IPS-11a (cell line): ENCODE measurements at regions not wholly inside any gene's neighbourhood (a gene's known extent, or its start where the extent isn't known, plus 50 kb on each side); places are given as distances from the start of the nearest gene placed in this dataset.

Experiments
- H3K4me3 ChIP-seq: one replicate; pipeline ENCODE4 v1.5.1; 2013; ENCODE audit warnings: low read depth, low read length, control low read depth

DNA sequence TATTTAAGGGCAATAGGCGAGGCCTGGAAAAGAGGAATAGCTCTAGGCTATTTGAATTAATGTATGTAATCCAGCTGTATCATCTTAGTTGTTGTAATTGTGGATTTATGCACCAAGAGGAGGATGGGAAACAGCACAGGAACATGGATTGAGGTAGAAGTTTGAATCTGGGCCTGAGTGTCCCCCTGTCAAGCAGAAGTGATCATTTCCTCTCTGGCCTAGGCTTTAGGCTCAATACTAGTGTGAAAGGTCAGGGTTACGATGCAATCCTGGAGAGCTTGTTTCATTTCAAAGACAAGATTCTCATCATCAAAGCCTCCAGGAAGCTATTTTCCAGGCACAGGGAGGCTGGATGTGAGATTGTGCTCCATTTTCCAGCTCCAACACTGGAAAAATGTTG, 77.9 kb upstream of the HSD17B12 start:
- no peak overlapping the region for H3K4me3 ChIP-seq

DNA sequence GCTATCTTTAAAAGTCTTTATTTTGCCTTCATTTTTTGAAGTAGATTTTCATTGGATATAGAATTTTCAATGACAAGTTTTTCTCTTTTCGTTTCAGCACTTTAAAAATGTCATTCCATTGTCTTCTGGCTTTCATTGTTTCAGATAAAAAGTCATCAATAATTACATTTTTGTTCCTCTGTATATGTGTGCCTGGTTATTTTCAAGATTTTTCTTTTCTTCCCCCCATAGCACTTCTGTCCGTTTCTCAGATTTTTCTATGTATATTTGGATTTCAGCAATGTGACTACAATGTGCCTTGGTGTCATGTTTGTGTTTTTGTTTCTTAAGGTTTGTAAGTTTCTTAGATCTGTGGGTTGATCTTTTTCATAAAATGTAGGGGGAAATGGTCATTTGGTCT, 66.3 kb upstream of the HSD17B12 start:
- no peak overlapping the region for H3K4me3 ChIP-seq

DNA sequence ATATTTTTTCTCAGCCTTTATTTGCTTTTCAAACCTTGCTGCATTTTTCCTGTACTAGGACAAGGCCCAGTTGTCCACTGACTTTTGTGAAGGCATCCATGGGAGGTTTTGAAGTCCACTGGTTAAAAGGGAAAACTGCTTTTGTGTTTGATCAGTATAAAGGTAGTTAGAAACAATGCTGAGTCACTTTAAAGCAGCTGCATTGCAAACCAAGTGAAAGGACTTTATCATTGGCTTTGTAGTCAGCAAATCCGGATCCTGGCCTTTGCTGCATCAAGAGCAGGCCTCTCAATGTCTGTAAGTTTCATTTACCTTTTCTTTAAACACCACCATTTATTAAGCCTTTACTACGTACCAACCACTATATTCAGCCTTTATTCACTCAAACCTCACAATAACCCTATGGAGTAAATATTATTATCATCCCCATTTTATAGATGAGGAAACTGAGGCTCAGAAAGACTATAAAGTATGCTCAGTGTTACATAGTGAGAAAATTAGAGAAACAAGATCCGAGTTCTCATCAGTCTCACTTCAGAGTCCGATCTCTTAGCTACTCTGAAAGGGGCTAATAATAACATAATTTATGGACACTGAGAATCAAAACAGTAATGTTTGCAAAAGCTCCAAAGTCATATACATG, 60.6 kb upstream of the HSD17B12 start:
- no peak overlapping the region for H3K4me3 ChIP-seq

DNA sequence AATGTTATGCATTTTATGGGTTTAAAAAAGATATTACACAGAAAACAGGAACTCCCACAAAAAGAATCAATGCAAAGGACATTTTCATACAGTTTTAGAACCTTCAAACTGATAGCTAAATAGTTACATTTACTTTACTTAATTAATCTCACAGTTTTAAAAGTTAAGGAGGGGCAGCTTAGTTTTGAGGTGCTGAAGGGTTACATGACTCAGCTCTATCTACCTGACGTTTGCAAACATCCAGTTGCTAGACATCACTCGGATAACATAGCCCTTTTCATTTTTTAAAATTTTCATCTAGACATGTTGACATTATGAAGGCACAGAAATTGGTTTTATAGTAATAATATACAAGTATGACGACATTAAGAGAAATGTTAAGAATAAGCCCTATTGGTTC, 53.7 kb upstream of the HSD17B12 start:
- H3K4me3 ChIP-seq: no peak overlapping the region
